GM12878 (cell line): ENCODE measurements at regions not wholly inside any gene's neighbourhood (a gene's known extent, or its start where the extent isn't known, plus 50 kb on each side); places are given as distances from the start of the nearest gene placed in this dataset.

Source experiments
- ATAC-seq: fragments of 200-7000 bp; cut with Tn5 transposase; 3 replicates; pipeline ENCODE4 v1.9.1; 2020; ENCODE audit warnings: mild to moderate bottlenecking, moderate library complexity
- BruUV-seq: library from RNA; stranded (reverse); fragments of 400-500 nt; replicated peaks from 2 replicates; lab custom pipeline; 2021; lab: Mats Ljungman, UMichigan
- CTCF ChIA-PET: fragments of 300-600 bp; sonication (Branson Sonifier 250); formaldehyde crosslinking; extraction: SDS; loops from one replicate; lab custom pipeline; 2021; ENCODE audit warnings: inconsistent platforms; lab: Yijun Ruan, JAX
- POLR2A ChIA-PET: fragments of 350-600 bp; formaldehyde crosslinking; extraction: SDS; loops from one replicate; lab custom pipeline; 2021; ENCODE audit warnings: inconsistent platforms; lab: Charles Lee
- RAD21 ChIA-PET: fragments of 300-600 bp; sonication (Branson Sonifier 250); formaldehyde crosslinking; loops from one replicate; lab custom pipeline; 2023; ENCODE audit warnings: antibody characterized with exemption; ENCODE audit not compliant: unreplicated experiment; lab: Charles Lee
- SMC1A ChIA-PET: fragments of 300-600 bp; sonication (Branson Sonifier 250); formaldehyde crosslinking; loops from one replicate; lab custom pipeline; 2023; ENCODE audit not compliant: unreplicated experiment, uncharacterized antibody; lab: Charles Lee
- DNase-seq: peaks from one replicate; pipeline ENCODE4 v3.0.0-alpha.2; 2011; ENCODE audit warnings: low read depth, low spot score
- FAIRE-seq: peaks from 3 replicates; lab custom pipeline; 2011; peaks lifted over from hg19 to GRCh38; lab: Jason Lieb, UNC
- H2AFZ ChIP-seq: 2 replicates; pipeline ENCODE4 v1.6.0; 2011; ENCODE audit warnings: low read depth, low read length, control low read depth; ENCODE audit not compliant: control insufficient read depth
- H3K27ac ChIP-seq: 2 replicates; pipeline ENCODE4 v1.5.1; 2011; ENCODE audit warnings: control low read depth; ENCODE audit not compliant: control insufficient read depth, insufficient read depth
- H3K27me3 ChIP-seq, 2 experiments: replicated peaks in 1 of 2; 2 replicates each; pipeline versions ENCODE4 v1.6.0 to v1.6.1; 2011; ENCODE audit warnings: low read length in 1 of 2; ENCODE audit not compliant: control insufficient read depth in 2 of 2, insufficient read depth in 2 of 2
- H3K36me3 ChIP-seq, 2 experiments: 2 replicates each; pipeline ENCODE4 v1.5.1; 2011; ENCODE audit warnings: low read length in 1 of 2; ENCODE audit not compliant: control insufficient read depth in 2 of 2, insufficient read depth in 2 of 2
- H3K4me1 ChIP-seq: 2 replicates; pipeline ENCODE4 v1.6.1; 2011; ENCODE audit warnings: mild to moderate bottlenecking, low read length, moderate library complexity, mixed read lengths; ENCODE audit not compliant: control insufficient read depth, insufficient read depth
- H3K4me2 ChIP-seq: 2 replicates; pipeline ENCODE4 v1.6.0; 2011; ENCODE audit warnings: control low read depth; ENCODE audit not compliant: control insufficient read depth, insufficient read depth
- H3K4me3 ChIP-seq: fragments of 200-600 bp; sonication (generic); 2 replicates; pipeline ENCODE4 v1.5.1; 2016
- H3K79me2 ChIP-seq: 2 replicates; pipeline ENCODE4 v1.6.0; 2011; ENCODE audit warnings: low read length; ENCODE audit not compliant: control insufficient read depth, insufficient read depth
- H3K9ac ChIP-seq: 2 replicates; pipeline ENCODE4 v1.8.0; 2011; ENCODE audit warnings: low read length, control low read depth, mixed read lengths; ENCODE audit not compliant: control insufficient read depth, insufficient read depth
- H3K9me3 ChIP-seq: replicated peaks from 3 replicates; pipeline ENCODE4 v1.5.1; 2011; ENCODE audit warnings: mild to moderate bottlenecking, low read length; ENCODE audit not compliant: control insufficient read depth, insufficient read depth
- H4K20me1 ChIP-seq: 2 replicates; pipeline ENCODE4 v1.6.0; 2011; ENCODE audit not compliant: control insufficient read depth, insufficient read depth
- EZH2 ChIP-seq: IDR thresholded peaks from 2 replicates; pipeline ENCODE4 v1.6.1; 2012; ENCODE audit warnings: low read depth, mild to moderate bottlenecking, control low read depth, inconsistent platforms, low read length, borderline replicate concordance; ENCODE audit not compliant: control insufficient read depth
- WGBS: methylation state at CpG from one replicate; pipeline ENCODE4 v1.1.6; 2016; ENCODE audit warnings: low lambda C conversion rate; ENCODE audit not compliant: insufficient replicate concordance, insufficient coverage; ENCODE audit errors: missing lambda C conversion rate; 5-methylcytosine and 5-hydroxymethylcytosine counted together
- in situ Hi-C: fragments of 300-500 bp; cut with MboI; formaldehyde crosslinking; loops from 9 replicates; pipeline ENCODE4 v1.14.3; 2018; ENCODE audit warnings: mixed read lengths
- intact Hi-C: fragments of 100-400 bp; cut with micrococcal nuclease; formaldehyde crosslinking; loops from one replicate; pipeline ENCODE4 v1.14.2; 2022; ENCODE audit not compliant: unreplicated experiment
- TF ChIP-seq, protein P1 (sequence below): fragments of 450-650 bp; IDR thresholded peaks from 2 replicates; pipeline ENCODE4 v1.6.1; 2016; ENCODE audit warnings: mild to moderate bottlenecking, moderate library complexity, borderline replicate concordance

GRCh38 chr10:109696981-109697775 lies 226.1 kb downstream of the XPNPEP1 start:
- ChIA-PET SMC1A (interaction anchor here (0.7 kb wide), 1 partner anchor 57 kb away, joined by 3 read pairs; no protein-coding TSS in a partner anchor), POLR2A (interaction anchor here (0.5 kb wide), 1 partner anchor 15 kb away, joined by 4 read pairs; no protein-coding TSS in a partner anchor)
- Histone ChIP-seq H2AFZ (no peak overlapping the region), H3K27ac (no peak overlapping the region), H3K9ac (no peak overlapping the region), H3K79me2 (no peaks in the 10 kb centered on the region), H4K20me1 (no peaks in the 10 kb centered on the region), H3K27me3 (no peaks in the 10 kb centered on the region)
- ATAC-seq = peak; percentile 20; the same call in 2 of the 3 replicates
- in situ Hi-C loops = no loop called here
- DNase-seq = no peak
- TF ChIP-seq EZH2 = no peak
- TF ChIP-seq, protein P1, sequence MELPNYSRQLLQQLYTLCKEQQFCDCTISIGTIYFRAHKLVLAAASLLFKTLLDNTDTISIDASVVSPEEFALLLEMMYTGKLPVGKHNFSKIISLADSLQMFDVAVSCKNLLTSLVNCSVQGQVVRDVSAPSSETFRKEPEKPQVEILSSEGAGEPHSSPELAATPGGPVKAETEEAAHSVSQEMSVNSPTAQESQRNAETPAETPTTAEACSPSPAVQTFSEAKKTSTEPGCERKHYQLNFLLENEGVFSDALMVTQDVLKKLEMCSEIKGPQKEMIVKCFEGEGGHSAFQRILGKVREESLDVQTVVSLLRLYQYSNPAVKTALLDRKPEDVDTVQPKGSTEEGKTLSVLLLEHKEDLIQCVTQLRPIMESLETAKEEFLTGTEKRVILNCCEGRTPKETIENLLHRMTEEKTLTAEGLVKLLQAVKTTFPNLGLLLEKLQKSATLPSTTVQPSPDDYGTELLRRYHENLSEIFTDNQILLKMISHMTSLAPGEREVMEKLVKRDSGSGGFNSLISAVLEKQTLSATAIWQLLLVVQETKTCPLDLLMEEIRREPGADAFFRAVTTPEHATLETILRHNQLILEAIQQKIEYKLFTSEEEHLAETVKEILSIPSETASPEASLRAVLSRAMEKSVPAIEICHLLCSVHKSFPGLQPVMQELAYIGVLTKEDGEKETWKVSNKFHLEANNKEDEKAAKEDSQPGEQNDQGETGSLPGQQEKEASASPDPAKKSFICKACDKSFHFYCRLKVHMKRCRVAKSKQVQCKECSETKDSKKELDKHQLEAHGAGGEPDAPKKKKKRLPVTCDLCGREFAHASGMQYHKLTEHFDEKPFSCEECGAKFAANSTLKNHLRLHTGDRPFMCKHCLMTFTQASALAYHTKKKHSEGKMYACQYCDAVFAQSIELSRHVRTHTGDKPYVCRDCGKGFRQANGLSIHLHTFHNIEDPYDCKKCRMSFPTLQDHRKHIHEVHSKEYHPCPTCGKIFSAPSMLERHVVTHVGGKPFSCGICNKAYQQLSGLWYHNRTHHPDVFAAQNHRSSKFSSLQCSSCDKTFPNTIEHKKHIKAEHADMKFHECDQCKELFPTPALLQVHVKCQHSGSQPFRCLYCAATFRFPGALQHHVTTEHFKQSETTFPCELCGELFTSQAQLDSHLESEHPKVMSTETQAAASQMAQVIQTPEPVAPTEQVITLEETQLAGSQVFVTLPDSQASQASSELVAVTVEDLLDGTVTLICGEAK = no peak
- TF ChIP-seq, all 136 proteins: peak for 0
- FAIRE-seq = no peak
- ChIA-PET CTCF (no interaction called here), RAD21 (no interaction called here)
- Histone ChIP-seq H3K4me3 (no peak overlapping the region), H3K4me2 (no peak overlapping the region), H3K4me1 (no peaks in the 10 kb centered on the region), H3K9me3 (no peaks in the 10 kb centered on the region), H3K36me3 (no peaks in the 10 kb centered on the region)
- 1% methylated on average over 5 of the region's 5 CpGs for WGBS
- intact Hi-C loops = no loop called here
- BruUV-seq = no TSS peak
